ENCODE measurements at regions not wholly inside any gene's neighbourhood (a gene's known extent, or its start where the extent isn't known, plus 50 kb on each side); places are given as distances from the start of the nearest gene placed in this dataset.

- TF ChIP-seq CTCF (conservative IDR thresholded peaks at IDR 0.05; ENCODE audit: low read depth, low read length), result no peak
- no peak for TF ChIP-seq EZH2 (IDR thresholded peaks at IDR 0.05; ENCODE audit: low read length, unreplicated experiment)
- no peak for TF ChIP-seq EZH2phosphoT487 (IDR thresholded peaks at IDR 0.05; ENCODE audit: borderline replicate concordance, low read length)
These were observed 95.1 kb upstream of the GRIN2B start for GRCh38 chr12:14076538-14076937.
